SK-MEL-5 (cell line): ENCODE measurements at regions not wholly inside any gene's neighbourhood (a gene's known extent, or its start where the extent isn't known, plus 50 kb on each side); places are given as distances from the start of the nearest gene placed in this dataset.
"Not testable (repeated sequence)": the region's sequence is repeated elsewhere in the genome, so short reads cannot be mapped to it uniquely, and the experiment has no call there.

Experiments
- DNase-seq: peaks from one replicate; pipeline ENCODE4 v3.0.0-alpha.2; 2016; ENCODE audit warnings: low read depth, low spot score
- in situ Hi-C: cut with HindIII; loops from 2 replicates; pipeline ENCODE4 v1.10.0; 2016; ENCODE audit warnings: low sequenced_read_pairs, high pct_unique_total_duplicates, low pct_unique_long_range_greater_than_20kb

GRCh38 chr3:87696124-87697013 is 362.4 kb downstream of the CGGBP1 start:
- DNase-seq: no peak

GRCh38 chr3:87694678-87695077 is 364.1 kb downstream of the CGGBP1 start:
- in situ Hi-C loops: no loop called here
- DNase-seq: no peak

More at GRCh38 chr3:87696124-87697013, 362.4 kb downstream of the CGGBP1 start:
- in situ Hi-C loops: no loop called here

GRCh38 chr3:87691109-87691508 is 367.7 kb downstream of the CGGBP1 start:
- DNase-seq: no peak
- in situ Hi-C loops: no loop called here

GRCh38 chr3:87678984-87679660 is 379.7 kb downstream of the CGGBP1 start:
- in situ Hi-C loops, DNase-seq: not testable (repeated sequence)

- in situ Hi-C loops: no loop called here
- no peak for DNase-seq
Observed at GRCh38 chr3:87674397-87675161, 384.2 kb downstream of the CGGBP1 start.

- in situ Hi-C loops: no loop called here
- no peak for DNase-seq
Observed at GRCh38 chr3:87673132-87673531, 385.7 kb downstream of the CGGBP1 start.

- in situ Hi-C loops: no loop called here
- no peak for DNase-seq
Observed at GRCh38 chr3:87654184-87654583, 377.8 kb upstream of the POU1F1 start.

- in situ Hi-C loops, DNase-seq: not testable (repeated sequence)
Observed at GRCh38 chr3:87653138-87653537, 376.8 kb upstream of the POU1F1 start.

GRCh38 chr3:87634426-87634825 is 358.0 kb upstream of the POU1F1 start:
- in situ Hi-C loops: no loop called here
- DNase-seq: no peak

- DNase-seq: no peak
- in situ Hi-C loops: no loop called here
Observed at GRCh38 chr3:87627316-87627715, 350.9 kb upstream of the POU1F1 start.

- in situ Hi-C loops: no loop called here
- no peak for DNase-seq
Observed at GRCh38 chr3:87626546-87626945, 350.2 kb upstream of the POU1F1 start.

- in situ Hi-C loops: no loop called here
- DNase-seq: no peak
Observed at GRCh38 chr3:87625876-87626275, 349.5 kb upstream of the POU1F1 start.

- DNase-seq: no peak
- in situ Hi-C loops: no loop called here
Observed at GRCh38 chr3:87624860-87625259, 348.5 kb upstream of the POU1F1 start.

GRCh38 chr3:87621667-87622066 is 345.3 kb upstream of the POU1F1 start:
- in situ Hi-C loops: no loop called here
- no peak for DNase-seq

GRCh38 chr3:87615506-87615905 is 339.1 kb upstream of the POU1F1 start:
- in situ Hi-C loops: no loop called here

GRCh38 chr3:87614998-87615397 is 338.6 kb upstream of the POU1F1 start:
- DNase-seq: no peak
- in situ Hi-C loops: no loop called here

More at GRCh38 chr3:87615506-87615905, 339.1 kb upstream of the POU1F1 start:
- DNase-seq: no peak

- DNase-seq: no peak
- in situ Hi-C loops: no loop called here
Observed at GRCh38 chr3:87607234-87607633, 330.9 kb upstream of the POU1F1 start.

- no peak for DNase-seq
- in situ Hi-C loops: no loop called here
Observed at GRCh38 chr3:87595798-87596197, 319.4 kb upstream of the POU1F1 start.
